Osteocyte (in vitro differentiated cells): ENCODE measurements at regions not wholly inside any gene's neighbourhood (a gene's known extent, or its start where the extent isn't known, plus 50 kb on each side); places are given as distances from the start of the nearest gene placed in this dataset.
"Not testable (repeated sequence)": the region's sequence is repeated elsewhere in the genome, so short reads cannot be mapped to it uniquely, and the experiment has no call there.

Experiments
- DNase-seq: peaks from one replicate; pipeline ENCODE4 v3.0.0; 2021; ENCODE audit warnings: mixed read lengths; ENCODE audit not compliant: unreplicated experiment; ENCODE audit errors: extremely low spot score
- H3K27ac Mint-ChIP-seq: one replicate; pipeline ENCODE4 v1.8.0; 2021; ENCODE audit warnings: mild to moderate bottlenecking, mixed read lengths; ENCODE audit not compliant: unreplicated experiment
- H3K27me3 Mint-ChIP-seq: one replicate; pipeline ENCODE4 v1.8.0; 2021; ENCODE audit warnings: mixed read lengths; ENCODE audit not compliant: unreplicated experiment
- H3K36me3 Mint-ChIP-seq: one replicate; pipeline ENCODE4 v1.8.0; 2021; ENCODE audit warnings: mixed read lengths; ENCODE audit not compliant: unreplicated experiment
- H3K4me1 Mint-ChIP-seq: one replicate; pipeline ENCODE4 v1.8.0; 2021; ENCODE audit warnings: mixed read lengths; ENCODE audit not compliant: unreplicated experiment
- H3K4me3 Mint-ChIP-seq: one replicate; pipeline ENCODE4 v1.8.0; 2021; ENCODE audit warnings: mild to moderate bottlenecking, moderate library complexity, mixed read lengths; ENCODE audit not compliant: unreplicated experiment
- H3K9me3 Mint-ChIP-seq: one replicate; pipeline ENCODE4 v1.8.0; 2021; ENCODE audit warnings: mixed read lengths; ENCODE audit not compliant: unreplicated experiment
- TF ChIP-seq, protein P1 (sequence below): fragments of 200-600 bp; sonication (generic); IDR thresholded peaks from 2 replicates; pipeline ENCODE4 v1.5.0; 2021; ENCODE audit warnings: antibody characterized with exemption, mild to moderate bottlenecking, moderate library complexity

DNA sequence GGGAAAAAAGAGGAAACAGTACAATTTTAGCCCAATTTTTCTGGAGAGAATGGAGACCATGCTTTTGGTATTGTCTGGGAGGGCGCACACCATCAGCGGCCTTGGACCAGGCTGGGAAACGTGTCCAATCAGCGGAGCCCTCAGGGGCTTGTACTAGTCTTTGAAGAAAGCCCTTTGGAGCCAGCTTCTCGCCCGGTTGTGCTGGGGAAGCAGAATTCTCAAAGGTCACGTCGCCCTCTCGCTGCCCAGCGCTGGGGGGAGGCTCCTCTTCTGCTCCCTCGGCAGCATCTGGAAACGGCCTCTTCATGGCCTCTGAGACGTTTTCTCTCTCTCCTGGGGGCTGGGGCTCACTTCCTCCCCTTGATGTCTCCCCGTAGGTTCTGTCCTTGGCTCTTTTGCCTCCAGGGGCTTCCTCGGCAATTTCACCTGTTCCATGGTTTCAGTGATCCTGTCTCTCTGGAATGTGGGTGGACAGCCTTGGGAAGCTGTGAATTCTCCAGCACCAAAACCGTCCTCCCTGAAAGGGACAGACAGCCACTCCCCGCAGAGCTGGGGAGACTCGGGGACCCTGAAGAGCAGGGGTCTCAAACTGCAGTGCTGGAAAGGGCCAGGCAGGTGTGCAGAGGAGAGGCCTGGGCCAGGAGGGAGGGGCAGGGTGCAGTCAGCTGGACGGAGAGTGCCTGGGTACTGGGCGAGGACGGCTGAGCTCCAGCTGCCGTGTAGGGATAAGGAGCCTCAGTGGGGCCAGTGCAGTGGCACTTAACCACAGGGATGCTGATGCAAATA is 80.2 kb downstream of the RPS6KA4 start:
- DNase-seq, result no peak
- no peaks in the 10 kb centered on the region for H3K4me1 Mint-ChIP-seq
- no peak overlapping the region for H3K27ac Mint-ChIP-seq
- no peaks in the 10 kb centered on the region for H3K9me3 Mint-ChIP-seq
- no peak overlapping the region for H3K4me3 Mint-ChIP-seq
- H3K27me3 Mint-ChIP-seq, result peaks cover 45% of the 10 kb centered on the region
- TF ChIP-seq, protein P1, sequence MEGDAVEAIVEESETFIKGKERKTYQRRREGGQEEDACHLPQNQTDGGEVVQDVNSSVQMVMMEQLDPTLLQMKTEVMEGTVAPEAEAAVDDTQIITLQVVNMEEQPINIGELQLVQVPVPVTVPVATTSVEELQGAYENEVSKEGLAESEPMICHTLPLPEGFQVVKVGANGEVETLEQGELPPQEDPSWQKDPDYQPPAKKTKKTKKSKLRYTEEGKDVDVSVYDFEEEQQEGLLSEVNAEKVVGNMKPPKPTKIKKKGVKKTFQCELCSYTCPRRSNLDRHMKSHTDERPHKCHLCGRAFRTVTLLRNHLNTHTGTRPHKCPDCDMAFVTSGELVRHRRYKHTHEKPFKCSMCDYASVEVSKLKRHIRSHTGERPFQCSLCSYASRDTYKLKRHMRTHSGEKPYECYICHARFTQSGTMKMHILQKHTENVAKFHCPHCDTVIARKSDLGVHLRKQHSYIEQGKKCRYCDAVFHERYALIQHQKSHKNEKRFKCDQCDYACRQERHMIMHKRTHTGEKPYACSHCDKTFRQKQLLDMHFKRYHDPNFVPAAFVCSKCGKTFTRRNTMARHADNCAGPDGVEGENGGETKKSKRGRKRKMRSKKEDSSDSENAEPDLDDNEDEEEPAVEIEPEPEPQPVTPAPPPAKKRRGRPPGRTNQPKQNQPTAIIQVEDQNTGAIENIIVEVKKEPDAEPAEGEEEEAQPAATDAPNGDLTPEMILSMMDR, result no peak
- no peaks in the 10 kb centered on the region for H3K36me3 Mint-ChIP-seq

DNA sequence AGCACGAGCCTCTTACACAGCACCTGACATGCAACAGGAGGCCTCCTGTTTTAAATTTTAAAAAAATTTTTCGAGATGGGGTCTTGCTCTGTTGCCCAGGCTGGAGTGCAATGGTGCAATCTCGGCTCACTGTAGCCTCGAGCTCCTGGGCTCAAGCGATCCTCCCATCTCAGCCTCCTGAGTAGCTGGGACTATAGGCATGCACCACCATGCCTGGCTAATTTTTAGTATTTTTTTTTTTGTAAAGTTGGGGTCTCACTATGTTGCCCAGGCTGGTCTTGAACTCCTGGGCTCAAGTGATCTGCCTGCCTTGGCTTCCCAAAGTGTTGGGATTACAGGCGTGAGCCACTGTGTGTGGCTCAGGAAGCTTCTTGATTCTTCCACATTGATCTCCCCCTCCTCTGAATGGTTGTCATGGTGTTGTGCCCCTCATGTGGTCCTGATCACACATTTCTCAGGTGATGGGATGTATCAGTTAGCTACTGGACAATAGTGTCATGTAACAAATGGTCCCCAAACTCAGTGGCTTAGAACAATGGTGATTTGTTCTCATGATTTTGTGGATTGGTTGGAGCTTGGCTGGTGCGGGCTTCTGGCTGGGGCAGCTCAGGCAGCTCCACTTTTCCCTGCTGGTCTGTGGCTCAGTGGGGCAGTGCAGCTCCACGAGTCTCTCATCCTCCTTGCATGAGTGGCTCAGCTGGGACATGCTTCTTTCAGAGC is 81.0 kb downstream of the RPS6KA4 start:
- DNase-seq, H3K4me3 Mint-ChIP-seq, H3K4me1 Mint-ChIP-seq, H3K9me3 Mint-ChIP-seq, H3K36me3 Mint-ChIP-seq, H3K27ac Mint-ChIP-seq: not testable (repeated sequence)
- peaks cover 48% of the 10 kb centered on the region for H3K27me3 Mint-ChIP-seq

DNA sequence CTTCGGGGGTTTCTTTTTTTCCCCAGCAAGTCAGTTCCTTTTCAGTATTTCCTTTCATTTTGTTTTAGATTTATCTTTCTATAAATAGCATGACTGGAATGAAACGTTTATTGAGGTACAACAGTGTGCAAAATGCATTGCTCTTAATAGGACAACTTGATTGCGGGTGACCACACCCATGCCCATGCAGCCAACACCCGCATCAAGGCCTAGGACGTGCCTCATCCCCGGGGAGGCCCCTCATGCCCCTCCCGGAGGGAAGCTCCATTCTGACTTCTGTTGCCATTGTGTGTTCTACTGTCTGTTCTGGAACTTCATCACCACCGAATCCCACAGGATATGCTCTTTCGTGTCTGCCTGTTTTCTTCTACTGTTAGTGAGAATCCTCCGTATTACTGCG is 82.2 kb downstream of the RPS6KA4 start:
- Mint-ChIP-seq H3K4me3 (no peak overlapping the region), H3K27me3 (peaks cover 49% of the 10 kb centered on the region), H3K36me3 (no peaks in the 10 kb centered on the region), H3K4me1 (no peaks in the 10 kb centered on the region), H3K9me3 (no peaks in the 10 kb centered on the region), H3K27ac (no peak overlapping the region)
- TF ChIP-seq, protein P1, result no peak
- no peak for DNase-seq

DNA sequence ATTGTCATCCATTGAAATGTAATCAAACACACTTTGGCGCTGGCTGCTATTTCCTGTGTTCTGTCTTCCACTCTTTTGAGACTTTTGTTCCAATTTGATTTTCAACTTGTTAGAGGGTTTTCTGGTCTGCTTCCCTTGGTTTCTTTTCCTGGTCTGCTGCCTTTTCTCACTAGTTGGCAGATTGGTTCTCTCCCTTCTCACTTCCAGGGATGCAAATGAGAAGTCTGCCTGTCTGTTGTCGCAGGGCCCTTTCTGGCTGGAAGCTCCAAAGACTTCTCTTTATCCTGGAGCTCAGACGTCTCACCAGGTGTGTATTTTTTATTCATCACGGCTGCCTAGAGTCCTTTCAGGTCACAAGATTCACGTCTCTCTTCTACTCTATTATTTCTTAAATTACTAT is 84.0 kb downstream of the RPS6KA4 start:
- Mint-ChIP-seq H3K4me1 (peaks cover 5% of the 10 kb centered on the region), H3K27ac (no peak overlapping the region), H3K27me3 (peaks cover 50% of the 10 kb centered on the region), H3K36me3 (no peaks in the 10 kb centered on the region), H3K9me3 (no peaks in the 10 kb centered on the region), H3K4me3 (no peak overlapping the region)
- no peak for DNase-seq
- TF ChIP-seq, protein P1, result no peak

DNA sequence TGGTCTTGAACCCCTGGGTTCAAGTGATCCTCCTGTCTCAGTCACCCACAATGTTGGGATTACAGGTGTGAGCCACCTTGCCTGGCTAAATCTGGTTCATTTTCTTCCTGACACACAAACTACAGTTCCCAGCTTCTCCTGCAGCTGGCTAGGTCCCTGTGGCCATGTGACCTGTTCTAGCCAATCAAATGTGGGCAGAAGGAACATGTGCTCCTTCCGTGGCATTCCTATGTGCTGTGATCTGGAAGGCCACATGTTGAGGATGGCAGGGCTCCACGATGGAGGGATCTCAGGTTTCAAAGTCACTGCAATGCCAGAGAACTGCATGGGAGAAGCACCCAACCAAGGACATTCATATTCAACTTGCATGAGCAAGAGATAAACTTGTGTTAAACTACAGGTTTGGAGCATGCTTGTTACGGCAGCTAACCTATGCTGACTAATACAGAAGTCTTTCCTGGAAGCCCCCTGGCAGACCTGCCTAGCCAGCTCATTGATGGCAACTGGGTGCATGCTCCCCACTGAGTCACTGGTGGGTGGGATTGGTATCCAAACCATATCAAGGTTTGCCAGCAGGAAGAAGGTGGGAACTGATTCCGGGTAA is 86.0 kb downstream of the RPS6KA4 start:
- DNase-seq, result no peak
- no peaks in the 10 kb centered on the region for H3K9me3 Mint-ChIP-seq
- TF ChIP-seq, protein P1, result no peak
- H3K27me3 Mint-ChIP-seq, result peaks cover 48% of the 10 kb centered on the region
- no peak overlapping the region for H3K27ac Mint-ChIP-seq
- H3K36me3 Mint-ChIP-seq, result no peaks in the 10 kb centered on the region
- H3K4me1 Mint-ChIP-seq, result peaks cover 20% of the 10 kb centered on the region
- H3K4me3 Mint-ChIP-seq, result no peak overlapping the region
